Activated T-cell treated with anti-CD3 and anti-CD28 coated beads for 4 hours (primary cell): ENCODE measurements at regions not wholly inside any gene's neighbourhood (a gene's known extent, or its start where the extent isn't known, plus 50 kb on each side); places are given as distances from the start of the nearest gene placed in this dataset.

Experiments used
- DNase-seq: peaks from one replicate; pipeline ENCODE4 v3.0.0-alpha.2; 2020

- no peak for DNase-seq
These were observed 743.2 kb upstream of the GRIA3 start for GRCh38 chrX:122440832-122441231.

- DNase-seq, result no peak
These were observed 742.6 kb upstream of the GRIA3 start for GRCh38 chrX:122441451-122441850.

GRCh38 chrX:122445466-122445865, 738.6 kb upstream of the GRIA3 start:
- DNase-seq, result no peak

- no peak for DNase-seq
These were observed 719.7 kb upstream of the GRIA3 start for GRCh38 chrX:122464341-122464740.

- DNase-seq, result no peak
These were observed 708.8 kb upstream of the GRIA3 start for GRCh38 chrX:122475306-122475705.

DNA sequence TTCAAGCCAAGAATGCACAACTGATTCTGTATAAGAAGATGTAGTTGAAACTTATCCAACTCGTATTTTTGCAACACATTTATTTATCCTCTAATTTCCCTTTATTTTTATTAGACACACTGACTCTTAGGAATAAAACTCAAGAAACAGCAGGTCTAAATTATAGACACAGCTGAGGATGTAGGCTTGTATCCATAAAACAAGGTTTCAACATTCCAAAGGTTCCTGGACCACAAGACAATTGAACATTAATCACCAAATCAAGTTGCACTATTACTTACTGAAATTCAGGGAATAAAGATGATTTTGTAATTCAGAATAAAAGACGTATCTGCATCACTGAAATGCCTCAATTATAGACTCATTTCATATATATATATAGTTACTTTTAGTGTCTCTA, 683.5 kb upstream of the GRIA3 start:
- DNase-seq, result no peak

- DNase-seq, result no peak
These were observed 682.4 kb upstream of the GRIA3 start for GRCh38 chrX:122501652-122502051.

DNA sequence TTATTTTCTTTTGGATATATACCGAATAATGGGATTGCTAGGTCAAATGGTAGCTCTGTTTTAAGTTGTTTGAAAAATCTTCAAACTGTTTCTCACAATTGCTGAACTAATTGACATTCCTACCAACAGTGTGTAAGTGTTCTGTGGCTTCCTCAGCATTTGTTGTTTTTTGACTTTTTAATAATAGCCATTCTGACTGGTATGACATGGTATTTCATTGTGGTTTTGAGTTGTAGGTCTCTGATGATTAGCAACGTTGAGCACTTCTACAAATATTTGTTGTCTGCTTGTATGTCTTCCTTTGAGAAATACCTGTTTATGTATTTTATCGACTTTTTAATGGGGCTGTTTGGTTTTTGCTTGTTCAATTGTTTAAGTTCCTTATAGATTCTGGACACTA, 680.1 kb upstream of the GRIA3 start:
- no peak for DNase-seq

DNA sequence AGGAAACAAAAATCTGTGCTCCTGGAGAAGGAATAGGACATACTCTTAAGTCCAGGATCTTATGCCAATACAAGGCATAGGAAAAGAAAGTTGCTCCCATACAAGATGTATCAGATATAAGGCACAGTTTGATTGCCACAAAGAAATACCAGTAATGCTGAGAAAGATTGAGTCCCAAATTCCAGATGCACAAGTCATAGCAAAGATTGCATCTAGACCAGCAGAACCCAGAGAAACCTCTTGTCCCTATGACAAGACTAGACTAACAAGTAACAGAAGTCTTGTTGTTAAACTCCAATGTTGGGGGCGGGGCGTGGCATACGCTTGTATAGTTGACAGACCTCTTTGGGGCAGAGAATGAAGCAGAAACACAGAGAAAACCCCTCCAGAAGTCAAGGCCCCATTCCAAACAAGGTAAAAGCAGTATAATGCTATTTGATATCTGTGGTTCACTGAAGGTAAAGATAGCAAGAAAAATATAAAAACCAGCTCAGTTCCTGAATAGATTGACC, 671.5 kb upstream of the GRIA3 start:
- DNase-seq, result no peak

- no peak for DNase-seq
These were observed 666.3 kb upstream of the GRIA3 start for GRCh38 chrX:122517786-122518185.

GRCh38 chrX:122545778-122546177, 638.3 kb upstream of the GRIA3 start:
- no peak for DNase-seq

DNA sequence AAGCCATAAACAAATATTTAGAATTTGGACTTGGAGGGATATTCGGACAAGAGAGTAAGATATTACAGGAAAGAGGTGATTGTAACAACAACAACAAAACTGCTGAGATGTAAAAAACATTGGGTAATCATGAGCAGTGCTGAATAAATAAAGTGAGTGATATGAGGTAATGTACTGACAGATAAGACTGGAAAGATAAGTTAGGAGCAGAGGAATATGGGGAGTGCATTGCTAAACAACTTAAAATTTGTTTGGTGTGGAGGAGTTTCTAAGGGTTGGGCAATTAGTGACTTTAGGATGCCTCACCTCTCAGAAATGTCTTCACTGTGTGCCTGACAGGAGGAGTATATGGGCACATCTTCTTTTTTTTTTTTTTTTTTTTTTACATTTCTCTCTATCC, 637.8 kb upstream of the GRIA3 start:
- no peak for DNase-seq

- no peak for DNase-seq
These were observed 631.7 kb upstream of the GRIA3 start for GRCh38 chrX:122552286-122552800.

DNA sequence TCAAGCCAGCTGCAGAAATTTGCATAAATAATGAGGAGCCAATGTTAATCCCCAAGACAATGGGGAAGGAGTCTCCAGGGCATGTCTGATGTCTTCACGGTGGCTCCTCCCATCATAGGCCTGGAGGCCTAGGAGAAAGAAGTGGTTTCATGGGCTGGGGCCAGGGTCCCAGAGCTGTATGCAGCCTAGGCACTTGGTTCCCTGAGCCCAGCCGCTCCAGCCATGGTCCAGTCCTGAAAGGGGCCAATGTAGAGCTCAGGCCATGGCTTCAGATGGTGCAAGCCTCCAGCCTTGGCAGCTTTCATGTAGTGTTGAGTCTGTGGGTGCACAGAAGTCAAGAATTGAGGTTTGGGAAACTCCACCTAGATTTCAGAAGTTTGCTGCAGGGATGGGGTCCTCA, 628.2 kb upstream of the GRIA3 start:
- DNase-seq, result no peak

DNA sequence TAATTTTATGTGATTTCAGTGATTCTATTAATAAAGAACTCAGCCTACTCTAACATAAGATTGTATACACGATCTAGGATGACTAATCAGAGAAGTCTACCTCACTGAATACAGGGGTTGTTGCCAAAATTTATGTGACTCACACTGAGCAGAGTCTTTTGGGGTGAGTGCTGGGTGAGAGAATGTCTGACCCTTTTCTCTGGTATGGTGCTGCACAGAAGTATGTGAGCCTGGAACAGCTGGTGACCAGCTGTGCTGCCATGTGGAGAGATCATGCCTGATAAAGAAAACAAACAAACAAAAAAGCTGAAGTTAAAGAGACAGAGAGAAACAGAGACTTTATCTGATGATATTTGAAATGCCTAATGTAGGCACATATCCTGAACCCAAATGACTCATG, 618.1 kb upstream of the GRIA3 start:
- no peak for DNase-seq

- no peak for DNase-seq
These were observed 617.7 kb upstream of the GRIA3 start for GRCh38 chrX:122566401-122566800.

DNA sequence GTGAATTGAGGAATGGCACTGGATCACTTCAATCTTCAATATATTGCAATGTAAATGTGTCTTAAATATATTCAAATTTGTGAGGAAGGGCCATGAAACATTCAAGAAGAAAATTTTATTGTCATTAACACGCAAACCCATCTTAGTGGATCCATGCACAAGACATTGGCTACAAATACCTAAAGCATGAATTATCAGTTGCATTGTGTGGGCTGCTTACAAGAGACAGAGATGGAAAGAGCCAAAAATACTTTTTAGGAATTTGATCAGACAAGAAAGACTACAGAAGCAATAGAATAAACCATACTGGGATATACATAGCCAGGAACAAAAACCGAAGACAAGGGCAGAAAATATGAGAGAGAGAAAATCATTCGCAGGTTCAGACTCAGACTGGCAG, 616.2 kb upstream of the GRIA3 start:
- DNase-seq, result no peak

DNA sequence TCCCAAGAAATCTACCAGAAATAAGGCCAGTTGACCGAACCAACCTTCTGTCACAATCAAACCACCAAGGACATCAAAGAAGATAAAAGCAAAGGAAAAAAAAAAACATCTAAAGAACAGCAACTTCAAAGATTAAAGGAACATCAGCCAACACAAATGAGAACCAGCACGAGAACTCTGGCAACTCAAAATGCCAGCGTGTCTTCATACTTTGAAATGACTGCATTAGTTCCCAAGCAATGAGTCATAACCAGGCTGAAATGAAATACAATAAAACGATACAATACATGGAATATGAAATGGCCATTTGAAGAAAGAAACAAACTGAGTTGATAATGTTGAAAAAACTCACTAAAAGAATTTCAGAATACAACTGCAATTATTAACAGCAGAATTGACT, 611.6 kb upstream of the GRIA3 start:
- DNase-seq, result no peak

GRCh38 chrX:122579036-122579435, 605.0 kb upstream of the GRIA3 start:
- no peak for DNase-seq

DNA sequence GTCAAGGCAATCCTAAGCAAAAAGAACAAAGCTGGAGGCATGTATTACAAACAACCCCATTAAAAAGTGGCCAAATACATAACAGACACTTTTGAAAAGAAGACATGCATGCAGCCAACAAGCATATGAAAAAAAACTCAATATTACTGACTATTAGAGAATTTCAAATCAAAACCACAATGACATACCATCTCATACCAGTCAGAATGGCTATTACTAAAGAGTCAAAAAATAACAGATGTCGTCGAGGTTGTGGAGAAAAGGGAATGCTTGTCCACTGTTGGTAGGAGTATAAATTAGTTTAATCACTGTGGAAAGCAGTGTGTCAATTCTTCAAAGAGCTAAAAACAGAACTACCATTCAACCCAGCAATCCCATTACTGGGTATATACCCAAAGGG, 604.6 kb upstream of the GRIA3 start:
- DNase-seq, result no peak

DNA sequence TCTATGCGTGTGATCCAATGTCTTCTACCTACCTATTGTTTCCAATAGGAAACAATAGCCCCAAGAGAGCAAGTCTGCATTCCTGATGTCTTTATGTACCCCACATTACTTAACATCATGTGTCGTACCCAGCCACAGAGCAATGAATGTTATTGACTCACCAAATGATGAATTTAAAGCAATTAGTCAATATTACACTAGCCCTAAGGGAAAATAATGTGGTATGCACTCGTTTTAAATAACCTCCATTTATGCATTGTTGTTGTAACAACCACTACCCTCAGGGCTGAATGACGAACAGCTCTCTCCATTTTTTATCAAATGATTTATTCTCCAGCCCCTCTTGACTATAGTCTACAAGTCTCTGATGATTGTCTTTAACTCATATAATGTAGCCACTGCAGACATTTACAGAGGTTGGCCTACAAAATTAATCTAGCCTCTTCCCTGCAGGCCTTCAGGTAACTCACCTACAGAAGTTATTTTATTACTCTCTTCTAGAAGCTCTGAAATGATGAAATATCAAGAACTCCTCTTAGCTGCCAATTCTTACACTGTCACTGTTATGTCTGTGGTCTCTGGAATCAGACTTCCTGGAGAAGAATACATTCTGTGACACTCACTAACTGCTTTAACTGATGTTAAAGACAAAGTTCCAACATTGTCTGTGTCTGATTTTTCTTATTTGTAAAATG, 601.7 kb upstream of the GRIA3 start:
- no peak for DNase-seq

DNA sequence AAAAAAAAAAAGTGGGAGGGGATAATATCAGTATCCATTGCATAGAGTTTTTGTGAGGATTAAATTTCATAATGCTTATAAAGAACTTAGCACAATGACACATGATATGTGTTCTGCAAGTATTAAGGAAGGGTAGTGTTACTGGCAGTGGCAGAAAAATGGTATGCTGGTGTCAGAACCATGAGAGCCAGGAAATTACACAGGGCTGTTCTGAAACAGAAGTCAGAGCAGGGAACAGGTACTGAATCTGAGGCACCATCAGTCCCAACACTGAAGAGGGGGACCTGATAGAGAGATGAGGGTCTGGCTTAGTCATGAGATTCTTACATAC, 601.1 kb upstream of the GRIA3 start:
- no peak for DNase-seq

DNA sequence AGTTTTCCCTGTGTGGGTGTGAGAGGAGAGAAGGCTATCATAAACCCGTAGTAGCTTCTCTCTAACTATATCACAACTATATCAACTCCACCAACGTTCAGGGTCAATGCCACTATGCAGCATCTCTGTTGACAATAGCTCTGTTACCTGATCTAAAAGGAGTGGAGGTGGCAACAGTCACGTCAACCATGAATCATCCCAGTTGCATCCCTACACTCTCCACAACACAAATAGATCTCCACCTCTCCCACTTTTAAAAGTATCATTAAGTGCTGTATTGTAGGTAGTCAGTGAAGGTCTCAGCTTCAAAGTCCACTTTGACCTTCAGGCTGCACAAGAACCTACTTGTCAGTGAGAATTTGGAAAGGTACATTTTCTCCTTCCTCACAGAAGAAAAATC, 600.5 kb upstream of the GRIA3 start:
- no peak for DNase-seq

DNA sequence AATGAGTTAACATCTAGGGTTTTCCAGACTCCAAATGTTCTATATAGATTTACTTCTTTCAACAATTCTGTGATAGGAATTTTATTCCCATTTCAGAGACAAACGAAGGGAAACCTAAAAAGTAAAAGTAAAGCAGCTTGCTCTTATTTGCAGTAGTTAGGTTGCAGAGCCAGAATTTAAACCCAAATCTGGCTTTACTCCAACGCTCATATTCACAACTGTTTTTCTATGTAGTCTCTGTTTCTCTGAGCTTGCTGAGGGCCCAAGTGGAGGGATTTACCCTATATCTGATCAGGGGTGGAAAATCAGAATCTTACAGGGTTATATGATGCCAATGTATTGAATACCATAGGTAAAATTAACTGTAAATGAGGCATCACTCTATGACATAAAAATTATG, 599.1 kb upstream of the GRIA3 start:
- no peak for DNase-seq

DNA sequence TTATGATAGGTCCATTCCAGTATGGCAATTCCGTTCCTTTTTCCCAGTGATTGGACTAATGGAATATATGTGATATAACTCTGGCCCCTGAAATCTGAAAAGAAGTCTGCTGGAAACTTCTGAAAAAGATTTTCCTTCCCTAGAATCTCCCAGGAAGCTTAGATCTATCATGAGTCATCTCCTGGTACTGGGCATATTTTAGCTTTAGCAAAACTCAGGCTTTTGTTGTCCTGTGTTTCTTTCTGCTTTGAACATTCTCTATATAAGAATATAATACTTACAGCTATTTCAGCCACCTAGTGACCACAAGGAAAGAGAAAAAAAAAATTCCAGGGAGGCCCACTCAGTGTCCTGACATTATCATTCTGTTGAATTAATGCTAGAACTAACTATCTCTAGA, 597.2 kb upstream of the GRIA3 start:
- DNase-seq, result no peak
